ENCODE measurements at regions not wholly inside any gene's neighbourhood (a gene's known extent, or its start where the extent isn't known, plus 50 kb on each side); places are given as distances from the start of the nearest gene placed in this dataset.

GRCh38 chrX:117400005-117400404 is 716.6 kb downstream of the KLHL13 start:
- TF ChIP-seq ZNF780A (CRISPR knock-in tag; IDR thresholded peaks at IDR 0.05) (no peak), HINFP (CRISPR knock-in tag; IDR thresholded peaks at IDR 0.05; ENCODE audit: low read depth) (no peak), CTCF (CRISPR knock-in tag; IDR thresholded peaks at IDR 0.05) (no peak)

All from HepG2 (cell line).